Medulla oblongata (tissue), 1 donor: ENCODE measurements at regions not wholly inside any gene's neighbourhood (a gene's known extent, or its start where the extent isn't known, plus 50 kb on each side); places are given as distances from the start of the nearest gene placed in this dataset.
A peak's percentile ranks its signal among the peaks of the same experiment; 100 is the strongest.

Source experiments
- DNase-seq: peaks from one replicate; pipeline ENCODE4 v3.0.0-alpha.2; 2015; ENCODE audit errors: extremely low spot score

GRCh38 chr16:86316967-86317812 lies 193.1 kb upstream of the FOXF1 start:
- no peak for DNase-seq

- DNase-seq: no peak
Observed at GRCh38 chr16:86317813-86318650, 192.3 kb upstream of the FOXF1 start.

- no peak for DNase-seq
Observed at GRCh38 chr16:86319585-86320236, 190.6 kb upstream of the FOXF1 start.

DNA sequence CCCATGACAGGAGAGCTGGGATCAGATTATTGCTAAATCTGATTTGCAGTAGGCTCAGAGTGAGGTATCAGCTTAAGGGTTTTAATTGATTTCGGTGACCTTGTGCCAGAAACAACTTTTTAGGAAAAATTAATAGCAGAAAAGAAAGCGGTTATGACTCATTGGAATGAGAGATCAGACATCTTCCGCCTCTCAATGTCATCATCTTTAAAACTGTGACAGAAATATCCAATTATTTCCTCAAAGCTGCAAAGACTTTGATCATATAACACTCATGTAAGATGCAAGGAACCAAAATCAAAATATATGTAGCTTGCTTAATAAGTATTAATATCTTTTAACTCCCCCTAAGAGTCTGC lies 190.1 kb upstream of the FOXF1 start:
- DNase-seq: no peak

GRCh38 chr16:86321491-86321890 lies 188.8 kb upstream of the FOXF1 start:
- no peak for DNase-seq

- peak; percentile 40 for DNase-seq
Observed at GRCh38 chr16:86322283-86322682, 188.0 kb upstream of the FOXF1 start.

- no peak for DNase-seq
Observed at GRCh38 chr16:86322806-86323205, 187.5 kb upstream of the FOXF1 start.

GRCh38 chr16:86324320-86324719 lies 186.0 kb upstream of the FOXF1 start:
- no peak for DNase-seq

DNA sequence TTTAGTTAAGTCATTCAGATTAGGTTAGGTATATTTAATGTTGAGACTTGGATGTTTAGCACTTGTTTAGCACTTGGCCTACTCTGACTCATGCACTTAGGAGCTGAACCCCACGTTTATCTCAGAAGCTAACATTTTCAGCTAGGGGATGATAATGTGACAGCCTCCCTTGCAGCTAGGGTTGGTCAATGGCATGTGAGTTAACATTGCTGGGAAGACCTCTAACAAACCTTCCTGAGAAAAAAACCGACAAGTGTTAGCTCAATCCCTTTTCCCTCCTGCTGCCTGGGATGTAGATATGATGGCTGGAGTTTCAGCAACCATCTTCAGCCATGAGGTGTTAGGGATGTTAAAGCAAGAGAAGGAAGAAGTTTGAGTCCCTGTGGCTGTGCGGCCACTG lies 185.0 kb upstream of the FOXF1 start:
- DNase-seq: no peak

GRCh38 chr16:86325895-86326294 lies 184.4 kb upstream of the FOXF1 start:
- no peak for DNase-seq

DNA sequence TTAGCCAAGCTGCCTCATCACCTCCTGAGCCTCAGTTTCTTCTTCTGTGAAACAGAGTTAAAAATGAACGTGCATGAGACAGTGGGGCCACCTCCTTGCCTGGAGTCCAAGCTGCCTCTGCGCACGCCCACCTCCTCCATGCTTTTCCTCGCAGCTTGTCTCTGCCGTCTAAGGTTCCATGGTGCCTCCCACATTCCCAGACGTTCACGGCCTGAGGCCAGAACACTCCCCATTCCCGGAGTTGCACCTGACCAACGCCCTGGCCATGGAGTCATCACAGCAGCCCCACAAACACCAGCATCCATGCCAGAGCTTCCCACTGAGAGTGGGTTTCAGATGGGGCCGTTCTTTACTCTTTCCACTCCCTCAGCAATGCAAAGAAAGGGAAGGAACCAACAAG lies 183.0 kb upstream of the FOXF1 start:
- no peak for DNase-seq

DNA sequence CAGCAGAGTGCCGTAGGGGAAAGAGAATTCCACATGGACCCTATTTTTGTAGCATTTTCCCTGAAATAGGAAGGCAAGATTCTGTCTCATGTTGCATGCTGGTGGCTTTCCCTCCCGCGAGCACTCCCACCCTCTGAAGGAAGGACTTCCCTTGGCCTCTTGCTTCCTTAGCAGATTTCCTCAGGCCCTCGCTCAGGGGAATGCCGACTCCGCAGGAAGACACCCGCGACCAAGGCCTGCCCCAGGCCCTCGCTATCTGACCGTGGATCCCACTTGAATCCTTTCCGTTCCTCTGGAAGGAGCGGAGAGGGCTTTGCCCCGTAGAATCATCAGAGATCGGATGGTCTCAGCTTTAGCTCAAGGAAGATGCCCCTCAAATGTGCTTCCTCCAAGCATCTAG lies 179.4 kb upstream of the FOXF1 start:
- no peak for DNase-seq

- DNase-seq: no peak
Observed at GRCh38 chr16:86334079-86334635, 176.2 kb upstream of the FOXF1 start.

- no peak for DNase-seq
Observed at GRCh38 chr16:86335266-86336172, 174.8 kb upstream of the FOXF1 start.

DNA sequence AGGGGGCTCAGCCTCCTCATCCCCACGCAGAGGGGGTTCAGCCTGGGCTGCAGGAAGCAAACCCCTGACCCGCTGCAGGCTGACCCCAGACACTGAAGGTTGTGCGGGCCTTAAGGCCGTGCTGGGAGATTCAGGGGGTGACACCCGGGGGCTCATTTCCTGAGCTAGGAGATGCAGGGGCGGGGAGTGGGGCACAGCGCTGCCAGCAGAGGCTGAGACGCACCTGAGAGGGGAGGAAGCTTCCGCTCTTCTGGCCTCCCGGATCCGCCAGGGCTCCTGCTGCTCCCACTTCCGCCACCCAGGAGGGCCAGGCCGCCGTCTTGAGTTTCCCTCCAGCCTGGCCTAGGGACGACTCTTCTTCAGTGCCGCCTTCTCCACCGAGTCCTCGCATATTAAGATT lies 173.2 kb upstream of the FOXF1 start:
- DNase-seq: no peak

GRCh38 chr16:86337581-86338402 lies 172.5 kb upstream of the FOXF1 start:
- no peak for DNase-seq

DNA sequence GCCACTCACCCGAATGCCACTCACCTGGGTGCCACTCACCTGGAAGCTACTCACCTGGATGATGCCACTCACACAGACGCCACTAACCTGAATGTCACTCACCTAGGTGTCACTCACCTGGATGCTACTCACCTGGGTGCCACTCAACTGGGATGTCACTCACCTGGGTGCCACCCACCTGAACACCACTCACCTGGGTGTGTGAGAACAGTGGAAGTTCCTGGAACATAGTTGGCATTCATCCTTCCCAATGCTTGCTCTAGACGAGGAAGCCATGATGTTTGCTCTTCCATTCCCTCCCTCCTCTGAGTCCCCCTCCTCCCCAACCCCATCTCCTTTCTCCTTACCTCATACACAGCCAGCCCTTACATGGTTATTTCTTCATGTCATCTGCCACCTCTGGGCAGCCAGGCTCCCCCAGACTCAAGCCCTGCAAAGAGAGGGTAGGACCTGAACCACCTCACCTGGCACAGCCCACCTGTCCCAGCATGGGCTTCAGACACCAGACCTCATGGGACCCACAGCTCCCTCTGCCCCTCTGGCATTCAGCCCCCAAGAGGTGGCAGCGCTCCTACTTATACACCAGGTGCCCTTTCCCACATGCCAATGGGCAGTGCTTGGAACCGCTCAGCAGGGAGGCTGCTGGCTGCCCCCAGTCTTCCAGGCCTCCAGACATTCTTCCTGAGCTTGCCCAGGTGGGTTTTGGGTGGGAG lies 171.8 kb upstream of the FOXF1 start:
- DNase-seq: no peak

DNA sequence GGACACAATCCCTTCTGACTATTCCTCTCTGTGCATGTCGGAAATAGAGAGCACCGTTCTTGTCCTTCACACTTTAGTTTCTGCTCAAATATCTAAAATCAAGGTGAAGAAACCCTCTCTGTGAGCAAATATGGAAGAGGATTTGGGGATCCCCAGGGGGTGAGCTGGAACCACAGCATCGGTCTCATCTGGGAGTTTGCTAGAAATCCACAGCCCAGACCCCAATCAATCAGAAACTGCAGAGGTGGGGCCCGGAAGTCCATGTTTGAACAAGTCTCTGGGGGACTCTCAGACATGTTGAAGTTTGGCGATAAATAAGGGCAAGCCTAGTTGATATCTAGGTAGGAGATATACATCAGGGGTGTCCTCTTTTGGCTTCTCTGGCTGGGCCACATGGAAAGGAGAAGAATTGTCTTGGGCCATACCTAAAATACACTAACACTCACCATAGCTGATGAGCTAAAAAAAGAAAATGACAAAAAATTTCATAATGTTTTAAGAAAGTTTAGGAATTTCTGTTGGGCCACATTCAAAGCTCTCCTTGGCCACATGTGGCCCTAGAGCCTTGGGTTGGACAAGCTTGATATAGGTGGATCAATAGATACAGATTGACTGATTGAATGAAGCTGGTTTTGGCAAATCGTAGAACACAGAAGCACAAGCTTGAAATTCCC lies 168.0 kb upstream of the FOXF1 start:
- no peak for DNase-seq
